ENCODE measurements at regions not wholly inside any gene's neighbourhood (a gene's known extent, or its start where the extent isn't known, plus 50 kb on each side); places are given as distances from the start of the nearest gene placed in this dataset.

DNA sequence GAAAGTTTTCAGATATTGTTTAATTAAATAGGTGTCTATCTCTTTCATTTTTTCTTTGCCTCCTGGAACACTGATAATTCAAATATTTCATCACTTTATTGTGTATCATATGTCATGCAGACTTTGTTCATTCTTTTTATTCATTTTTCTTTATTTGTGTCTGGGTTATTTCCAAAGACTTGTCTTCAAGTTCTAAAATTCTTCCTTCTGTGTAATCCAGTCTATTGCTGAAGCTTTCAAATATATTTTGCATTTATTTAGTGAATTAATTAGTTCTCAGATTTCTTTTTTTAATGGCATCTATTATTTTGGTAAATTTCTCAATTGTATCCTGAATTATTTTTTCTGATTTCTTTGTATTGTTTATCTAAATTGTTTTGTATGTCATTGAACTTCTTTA is 70.1 kb downstream of the ZNF330 start:
- H3K9me3 ChIP-seq (ENCODE audit: control insufficient read depth in 2 of 3, insufficient read depth in 1 of 3, low read length in 3 of 3) = no peaks in the 10 kb centered on the region
- H3K4me1 ChIP-seq (ENCODE audit: control insufficient read depth in 2 of 3, insufficient read depth in 2 of 3, low read depth in 1 of 3, low read length in 3 of 3) = no peaks in the 10 kb centered on the region
- no peak overlapping the region for H3K27ac ChIP-seq (ENCODE audit: low read depth in 2 of 2, low read length in 2 of 2)
- no peaks in the 10 kb centered on the region for H3K27me3 ChIP-seq (ENCODE audit: control insufficient read depth, insufficient read depth, low read length)
- no peak overlapping the region for H3K4me3 ChIP-seq (ENCODE audit: low read length in 3 of 3)
- peak; percentile 29 for FAIRE-seq
- H3K36me3 ChIP-seq (ENCODE audit: control insufficient read depth in 2 of 3, insufficient read depth in 3 of 3, low read length in 3 of 3) = no peaks in the 10 kb centered on the region
- H3K9ac ChIP-seq (ENCODE audit: low read length in 3 of 3) = no peak overlapping the region
- no peak for DNase-seq
- TF ChIP-seq, protein P1, sequence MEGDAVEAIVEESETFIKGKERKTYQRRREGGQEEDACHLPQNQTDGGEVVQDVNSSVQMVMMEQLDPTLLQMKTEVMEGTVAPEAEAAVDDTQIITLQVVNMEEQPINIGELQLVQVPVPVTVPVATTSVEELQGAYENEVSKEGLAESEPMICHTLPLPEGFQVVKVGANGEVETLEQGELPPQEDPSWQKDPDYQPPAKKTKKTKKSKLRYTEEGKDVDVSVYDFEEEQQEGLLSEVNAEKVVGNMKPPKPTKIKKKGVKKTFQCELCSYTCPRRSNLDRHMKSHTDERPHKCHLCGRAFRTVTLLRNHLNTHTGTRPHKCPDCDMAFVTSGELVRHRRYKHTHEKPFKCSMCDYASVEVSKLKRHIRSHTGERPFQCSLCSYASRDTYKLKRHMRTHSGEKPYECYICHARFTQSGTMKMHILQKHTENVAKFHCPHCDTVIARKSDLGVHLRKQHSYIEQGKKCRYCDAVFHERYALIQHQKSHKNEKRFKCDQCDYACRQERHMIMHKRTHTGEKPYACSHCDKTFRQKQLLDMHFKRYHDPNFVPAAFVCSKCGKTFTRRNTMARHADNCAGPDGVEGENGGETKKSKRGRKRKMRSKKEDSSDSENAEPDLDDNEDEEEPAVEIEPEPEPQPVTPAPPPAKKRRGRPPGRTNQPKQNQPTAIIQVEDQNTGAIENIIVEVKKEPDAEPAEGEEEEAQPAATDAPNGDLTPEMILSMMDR (IDR thresholded peaks at IDR 0.05; ENCODE audit: borderline replicate concordance, extremely low read depth, insufficient read depth) = no peak
- intact Hi-C loops (cut with DNase I) = no loop called here

DNA sequence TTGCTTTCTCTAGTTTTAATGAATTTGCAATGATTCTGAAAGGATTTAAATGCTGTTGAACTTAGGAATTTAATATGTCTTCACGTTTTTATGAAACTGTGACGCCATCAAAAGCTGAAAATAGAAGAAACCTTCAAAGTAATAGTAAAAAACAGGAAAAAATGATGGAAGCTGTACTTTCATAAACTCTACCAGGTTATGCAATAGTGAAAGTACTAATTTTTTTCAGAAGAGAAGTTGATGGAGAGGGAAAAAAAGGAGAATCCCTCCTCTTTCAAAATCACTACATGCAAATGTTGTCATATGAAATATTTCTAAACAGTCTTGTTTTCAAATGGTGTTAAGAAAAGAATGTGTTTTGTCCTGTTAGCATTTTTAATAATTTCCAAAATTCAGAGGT is 73.6 kb downstream of the ZNF330 start:
- Histone ChIP-seq H3K9ac (ENCODE audit: low read length in 3 of 3) (no peak overlapping the region), H3K36me3 (ENCODE audit: control insufficient read depth in 2 of 3, insufficient read depth in 3 of 3, low read length in 3 of 3) (no peaks in the 10 kb centered on the region), H3K27me3 (ENCODE audit: control insufficient read depth, insufficient read depth, low read length) (no peaks in the 10 kb centered on the region), H3K4me1 (ENCODE audit: control insufficient read depth in 2 of 3, insufficient read depth in 2 of 3, low read depth in 1 of 3, low read length in 3 of 3) (no peaks in the 10 kb centered on the region), H3K9me3 (ENCODE audit: control insufficient read depth in 2 of 3, insufficient read depth in 1 of 3, low read length in 3 of 3) (no peaks in the 10 kb centered on the region), H3K4me3 (ENCODE audit: low read length in 3 of 3) (no peak overlapping the region), H3K27ac (ENCODE audit: low read depth in 2 of 2, low read length in 2 of 2) (no peak overlapping the region)
- no peak for FAIRE-seq
- intact Hi-C loops (cut with DNase I) = no loop called here
- TF ChIP-seq, protein P1 (IDR thresholded peaks at IDR 0.05; ENCODE audit: borderline replicate concordance, extremely low read depth, insufficient read depth) = no peak
- DNase-seq = no peak

DNA sequence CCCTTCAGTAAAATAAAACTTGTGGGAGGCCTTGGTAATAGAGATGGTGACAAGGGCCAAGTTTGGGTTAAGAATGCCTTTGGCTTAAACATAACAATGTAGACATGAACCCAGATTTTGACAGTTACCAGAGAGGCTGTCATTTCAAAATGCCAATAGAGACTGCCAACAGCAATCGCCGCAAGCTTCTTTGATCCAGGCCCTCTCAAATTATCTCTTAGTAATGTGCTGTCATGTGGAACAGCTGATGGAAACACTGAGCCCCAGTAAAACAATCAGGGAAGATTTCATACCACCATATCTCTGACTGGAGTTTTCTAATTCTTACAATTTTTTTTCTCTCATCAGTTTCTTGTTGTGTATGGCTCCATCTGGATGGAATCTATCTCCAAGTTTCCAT is 80.5 kb downstream of the ZNF330 start:
- H3K27me3 ChIP-seq (ENCODE audit: control insufficient read depth, insufficient read depth, low read length) = no peaks in the 10 kb centered on the region
- DNase-seq (no peak), FAIRE-seq (no peak)
- no peak overlapping the region for H3K9ac ChIP-seq (ENCODE audit: low read length in 3 of 3)
- TF ChIP-seq, protein P1 (IDR thresholded peaks at IDR 0.05; ENCODE audit: borderline replicate concordance, extremely low read depth, insufficient read depth) = no peak
- intact Hi-C loops (cut with DNase I) = no loop called here
- H3K4me3 ChIP-seq (ENCODE audit: low read length in 3 of 3) = no peak overlapping the region
- no peaks in the 10 kb centered on the region for H3K36me3 ChIP-seq (ENCODE audit: control insufficient read depth in 2 of 3, insufficient read depth in 3 of 3, low read length in 3 of 3)
- no peak overlapping the region for H3K27ac ChIP-seq (ENCODE audit: low read depth in 2 of 2, low read length in 2 of 2)
- H3K4me1 ChIP-seq (ENCODE audit: control insufficient read depth in 2 of 3, insufficient read depth in 2 of 3, low read depth in 1 of 3, low read length in 3 of 3) = no peaks in the 10 kb centered on the region
- no peaks in the 10 kb centered on the region for H3K9me3 ChIP-seq (ENCODE audit: control insufficient read depth in 2 of 3, insufficient read depth in 1 of 3, low read length in 3 of 3)

DNA sequence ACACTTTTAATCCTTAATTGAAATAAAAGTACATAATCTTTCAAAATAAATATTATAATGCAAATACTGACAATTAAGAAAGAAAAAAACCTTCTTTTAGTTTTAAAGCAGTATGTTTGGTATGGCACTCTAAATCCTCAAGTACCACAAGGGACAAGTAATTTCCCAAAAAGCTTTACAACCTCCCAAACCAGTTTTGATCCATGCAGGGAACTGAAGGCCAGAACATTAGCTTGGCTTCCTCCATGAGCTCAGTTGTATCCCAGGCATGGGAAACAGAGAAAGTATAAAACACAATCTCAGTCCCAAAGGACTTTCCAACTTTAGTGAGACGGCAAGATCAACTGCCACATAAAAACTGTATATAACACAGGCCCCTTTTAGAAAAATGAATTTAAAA is 82.2 kb downstream of the ZNF330 start:
- no peak overlapping the region for H3K9ac ChIP-seq (ENCODE audit: low read length in 3 of 3)
- H3K27me3 ChIP-seq (ENCODE audit: control insufficient read depth, insufficient read depth, low read length) = no peaks in the 10 kb centered on the region
- TF ChIP-seq, protein P1 (IDR thresholded peaks at IDR 0.05; ENCODE audit: borderline replicate concordance, extremely low read depth, insufficient read depth) = no peak
- H3K36me3 ChIP-seq (ENCODE audit: control insufficient read depth in 2 of 3, insufficient read depth in 3 of 3, low read length in 3 of 3) = no peaks in the 10 kb centered on the region
- H3K9me3 ChIP-seq (ENCODE audit: control insufficient read depth in 2 of 3, insufficient read depth in 1 of 3, low read length in 3 of 3) = no peaks in the 10 kb centered on the region
- H3K4me1 ChIP-seq (ENCODE audit: control insufficient read depth in 2 of 3, insufficient read depth in 2 of 3, low read depth in 1 of 3, low read length in 3 of 3) = peaks cover 0 to 5% (median 0%) of the 10 kb centered on the region in 3 donors
- FAIRE-seq = no peak
- H3K27ac ChIP-seq (ENCODE audit: low read depth in 2 of 2, low read length in 2 of 2) = no peak overlapping the region
- no peak overlapping the region for H3K4me3 ChIP-seq (ENCODE audit: low read length in 3 of 3)
- intact Hi-C loops (cut with DNase I) = no loop called here
- no peak for DNase-seq
